SJCRH30 (cell line): ENCODE measurements at regions not wholly inside any gene's neighbourhood (a gene's known extent, or its start where the extent isn't known, plus 50 kb on each side); places are given as distances from the start of the nearest gene placed in this dataset.
A peak's percentile ranks its signal among the peaks of the same experiment; 100 is the strongest.
"Not testable (repeated sequence)": the region's sequence is repeated elsewhere in the genome, so short reads cannot be mapped to it uniquely, and the experiment has no call there.

Source experiments
- DNase-seq, 2 experiments: peaks; one replicate each; pipeline ENCODE4 v3.0.0-alpha.2; 2015 to 2020
- H3K27ac ChIP-seq: fragments of 250-450 bp; sonication (Bioruptor Pico); 2 replicates; pipeline ENCODE4 v1.5.1; 2020; ENCODE audit warnings: mild to moderate bottlenecking, moderate library complexity
- H3K27me3 ChIP-seq: fragments of 250-450 bp; sonication (Bioruptor Pico); 2 replicates; pipeline ENCODE4 v1.5.1; 2020; ENCODE audit warnings: mild to moderate bottlenecking, moderate library complexity
- H3K36me3 ChIP-seq: fragments of 250-450 bp; sonication (Bioruptor Pico); 2 replicates; pipeline ENCODE4 v1.5.1; 2020; ENCODE audit warnings: mild to moderate bottlenecking, moderate library complexity
- H3K4me1 ChIP-seq: fragments of 250-450 bp; sonication (Bioruptor Pico); 2 replicates; pipeline ENCODE4 v1.5.1; 2020; ENCODE audit warnings: mild to moderate bottlenecking, moderate library complexity
- H3K4me3 ChIP-seq: fragments of 250-450 bp; sonication (Bioruptor Pico); 2 replicates; pipeline ENCODE4 v1.5.1; 2020; ENCODE audit warnings: mild to moderate bottlenecking, moderate library complexity
- H3K9me3 ChIP-seq: fragments of 250-450 bp; sonication (Bioruptor Pico); replicated peaks from 2 replicates; pipeline ENCODE4 v1.5.1; 2020; ENCODE audit warnings: mild to moderate bottlenecking, moderate library complexity

- Histone ChIP-seq H3K36me3 (no peaks in the 10 kb centered on the region), H3K27ac (no peak overlapping the region), H3K4me1 (no peaks in the 10 kb centered on the region), H3K9me3 (no peaks in the 10 kb centered on the region), H3K27me3 (no peaks in the 10 kb centered on the region), H3K4me3 (no peak overlapping the region)
- no peak for DNase-seq
These were observed 629.1 kb downstream of the RWDD3 start for GRCh38 chr1:95863086-95863485.

- Histone ChIP-seq H3K27me3 (no peaks in the 10 kb centered on the region), H3K4me3 (no peak overlapping the region), H3K27ac (no peak overlapping the region), H3K36me3 (no peaks in the 10 kb centered on the region), H3K9me3 (no peaks in the 10 kb centered on the region), H3K4me1 (no peaks in the 10 kb centered on the region)
- no peak for DNase-seq
These were observed 631.8 kb downstream of the RWDD3 start for GRCh38 chr1:95865769-95866168.

- no peak overlapping the region for H3K4me3 ChIP-seq
- no peaks in the 10 kb centered on the region for H3K4me1 ChIP-seq
- H3K9me3 ChIP-seq, result no peaks in the 10 kb centered on the region
- no peak overlapping the region for H3K27ac ChIP-seq
- DNase-seq, result no peak
- H3K27me3 ChIP-seq, result no peaks in the 10 kb centered on the region
- H3K36me3 ChIP-seq, result no peaks in the 10 kb centered on the region
These were observed 642.3 kb downstream of the RWDD3 start for GRCh38 chr1:95876276-95876675.

GRCh38 chr1:95879498-95880050 is 645.6 kb downstream of the RWDD3 start:
- Histone ChIP-seq H3K27me3 (no peaks in the 10 kb centered on the region), H3K9me3 (no peaks in the 10 kb centered on the region), H3K27ac (no peak overlapping the region), H3K4me3 (no peak overlapping the region), H3K4me1 (no peaks in the 10 kb centered on the region), H3K36me3 (no peaks in the 10 kb centered on the region)
- no peak for DNase-seq

GRCh38 chr1:95888941-95889390 is 655.0 kb downstream of the RWDD3 start:
- Histone ChIP-seq H3K36me3 (no peaks in the 10 kb centered on the region), H3K27ac (no peak overlapping the region), H3K9me3 (no peaks in the 10 kb centered on the region), H3K4me3 (no peak overlapping the region), H3K27me3 (no peaks in the 10 kb centered on the region), H3K4me1 (no peaks in the 10 kb centered on the region)
- DNase-seq, result no peak

GRCh38 chr1:95889400-95889799 is 655.4 kb downstream of the RWDD3 start:
- Histone ChIP-seq H3K4me3 (no peak overlapping the region), H3K27me3 (no peaks in the 10 kb centered on the region), H3K4me1 (no peaks in the 10 kb centered on the region), H3K27ac (no peak overlapping the region), H3K36me3 (no peaks in the 10 kb centered on the region), H3K9me3 (no peaks in the 10 kb centered on the region)
- DNase-seq, result no peak

- Histone ChIP-seq H3K4me1 (no peaks in the 10 kb centered on the region), H3K4me3 (no peak overlapping the region), H3K27me3 (no peaks in the 10 kb centered on the region), H3K27ac (no peak overlapping the region), H3K36me3 (no peaks in the 10 kb centered on the region), H3K9me3 (no peaks in the 10 kb centered on the region)
- DNase-seq, result no peak
These were observed 659.9 kb downstream of the RWDD3 start for GRCh38 chr1:95893921-95894320.

GRCh38 chr1:95903060-95903459 is 669.0 kb downstream of the RWDD3 start:
- no peaks in the 10 kb centered on the region for H3K4me1 ChIP-seq
- no peak overlapping the region for H3K27ac ChIP-seq

GRCh38 chr1:95905818-95906395 is 671.9 kb downstream of the RWDD3 start:
- Histone ChIP-seq H3K27me3 (no peaks in the 10 kb centered on the region), H3K9me3 (no peaks in the 10 kb centered on the region), H3K36me3 (no peaks in the 10 kb centered on the region), H3K4me3 (no peak overlapping the region), H3K4me1 (no peaks in the 10 kb centered on the region), H3K27ac (no peak overlapping the region)
- DNase-seq, result no peak

More at GRCh38 chr1:95903060-95903459, 669.0 kb downstream of the RWDD3 start:
- no peak for DNase-seq
- no peak overlapping the region for H3K4me3 ChIP-seq
- no peaks in the 10 kb centered on the region for H3K27me3 ChIP-seq
- no peaks in the 10 kb centered on the region for H3K9me3 ChIP-seq
- no peaks in the 10 kb centered on the region for H3K36me3 ChIP-seq

GRCh38 chr1:95911739-95912138 is 677.7 kb downstream of the RWDD3 start:
- not testable (repeated sequence) for H3K9me3 ChIP-seq, H3K27ac ChIP-seq, H3K27me3 ChIP-seq, H3K36me3 ChIP-seq, H3K4me3 ChIP-seq, H3K4me1 ChIP-seq
- DNase-seq, result peak in 1 of 2 experiments; percentile 9

GRCh38 chr1:95916616-95917015 is 682.6 kb downstream of the RWDD3 start:
- Histone ChIP-seq H3K36me3 (no peaks in the 10 kb centered on the region), H3K27ac (no peak overlapping the region)
- no peak for DNase-seq

GRCh38 chr1:95924684-95925083 is 690.7 kb downstream of the RWDD3 start:
- no peak for DNase-seq
- no peaks in the 10 kb centered on the region for H3K4me1 ChIP-seq
- H3K27ac ChIP-seq, result no peak overlapping the region
- H3K9me3 ChIP-seq, result no peaks in the 10 kb centered on the region
- H3K36me3 ChIP-seq, result no peaks in the 10 kb centered on the region
- H3K4me3 ChIP-seq, result no peak overlapping the region
- no peaks in the 10 kb centered on the region for H3K27me3 ChIP-seq

More at GRCh38 chr1:95916616-95917015, 682.6 kb downstream of the RWDD3 start:
- Histone ChIP-seq H3K27me3 (no peaks in the 10 kb centered on the region), H3K9me3 (no peaks in the 10 kb centered on the region), H3K4me1 (no peaks in the 10 kb centered on the region), H3K4me3 (no peak overlapping the region)

- DNase-seq, result no peak
- no peak overlapping the region for H3K27ac ChIP-seq
- H3K36me3 ChIP-seq, result no peaks in the 10 kb centered on the region
- no peaks in the 10 kb centered on the region for H3K9me3 ChIP-seq
- no peaks in the 10 kb centered on the region for H3K27me3 ChIP-seq
- no peaks in the 10 kb centered on the region for H3K4me1 ChIP-seq
- H3K4me3 ChIP-seq, result no peak overlapping the region
These were observed 692.3 kb downstream of the RWDD3 start for GRCh38 chr1:95926331-95926730.

- Histone ChIP-seq H3K27me3 (no peaks in the 10 kb centered on the region), H3K36me3 (no peaks in the 10 kb centered on the region), H3K4me3 (no peak overlapping the region), H3K27ac (no peak overlapping the region), H3K4me1 (no peaks in the 10 kb centered on the region), H3K9me3 (no peaks in the 10 kb centered on the region)
- DNase-seq, result no peak
These were observed 693.1 kb downstream of the RWDD3 start for GRCh38 chr1:95927061-95927460.

GRCh38 chr1:95935719-95936118 is 701.7 kb downstream of the RWDD3 start:
- Histone ChIP-seq H3K4me1 (no peaks in the 10 kb centered on the region), H3K9me3 (no peaks in the 10 kb centered on the region), H3K4me3 (no peak overlapping the region), H3K36me3 (no peaks in the 10 kb centered on the region), H3K27me3 (no peaks in the 10 kb centered on the region), H3K27ac (no peak overlapping the region)
- no peak for DNase-seq

GRCh38 chr1:95941121-95941798 is 707.2 kb downstream of the RWDD3 start:
- no peak for DNase-seq
- H3K4me1 ChIP-seq, result no peaks in the 10 kb centered on the region
- H3K4me3 ChIP-seq, result no peak overlapping the region
- H3K27ac ChIP-seq, result no peak overlapping the region
- no peaks in the 10 kb centered on the region for H3K9me3 ChIP-seq
- no peaks in the 10 kb centered on the region for H3K36me3 ChIP-seq
- H3K27me3 ChIP-seq, result no peaks in the 10 kb centered on the region
